HepG2 (cell line): ENCODE measurements at regions not wholly inside any gene's neighbourhood (a gene's known extent, or its start where the extent isn't known, plus 50 kb on each side); places are given as distances from the start of the nearest gene placed in this dataset.

ENCODE experiments used
- ATAC-seq: fragments of 200-7000 bp; cut with Tn5 transposase; 3 replicates; pipeline ENCODE4 v1.9.1; 2020; ENCODE audit warnings: mild to moderate bottlenecking, moderate library complexity
- BruUV-seq: library from RNA; stranded (reverse); fragments of 400-500 nt; replicated peaks from 2 replicates; lab custom pipeline; 2021; lab: Mats Ljungman, UMichigan
- CTCF ChIA-PET: fragments of 300-600 bp; formaldehyde crosslinking; extraction: SDS; loops from one replicate; lab custom pipeline; 2021; ENCODE audit warnings: low total read pairs, inconsistent platforms, low intra/inter-chr PET ratio; lab: Yijun Ruan, JAX
- POLR2A ChIA-PET: fragments of 350-600 bp; sonication (Branson Sonifier 250); formaldehyde crosslinking; loops from one replicate; lab custom pipeline; 2020; ENCODE audit warnings: antibody characterized with exemption, inconsistent platforms; lab: Yijun Ruan, JAX
- DNase-seq: peaks from one replicate; pipeline ENCODE4 v3.0.0-alpha.2; 2015; ENCODE audit warnings: low spot score
- FAIRE-seq: peaks from 3 replicates; lab custom pipeline; 2011; peaks lifted over from hg19 to GRCh38; lab: Jason Lieb, UNC
- H2AFZ ChIP-seq: one replicate; pipeline ENCODE4 v1.6.1; 2011; ENCODE audit warnings: low read length, inconsistent platforms
- H3K27ac ChIP-seq: fragments of 300-600 bp; 3 replicates; pipeline ENCODE4 v1.8.0; 2011; ENCODE audit warnings: mixed run types, mild to moderate bottlenecking, mixed read lengths, low read length, inconsistent platforms; ENCODE audit not compliant: insufficient read depth; ENCODE audit errors: extremely low read length
- H3K27me3 ChIP-seq, 2 experiments: fragments of 200-600 bp in 1 of 2; 2 replicates in 1 of 2; 3 replicates in 1 of 2; pipeline versions ENCODE4 v1.6.0 to v1.8.0; 2011; ENCODE audit warnings: low read length in 2 of 2, mild to moderate bottlenecking in 2 of 2, moderate library complexity in 2 of 2, inconsistent platforms in 1 of 2; ENCODE audit not compliant: insufficient read depth in 2 of 2, control insufficient read depth in 1 of 2
- H3K36me3 ChIP-seq, 2 experiments: fragments of 200-600 bp in 1 of 2; replicated peaks in 1 of 2; 2 replicates in 1 of 2; 3 replicates in 1 of 2; pipeline versions ENCODE4 v1.5.1 to v1.8.0; 2011; ENCODE audit warnings: low read length in 2 of 2, inconsistent platforms in 1 of 2; ENCODE audit not compliant: insufficient read depth in 2 of 2, control insufficient read depth in 1 of 2
- H3K4me1 ChIP-seq: 2 replicates; pipeline ENCODE4 v1.5.1; 2012; ENCODE audit warnings: low read length, inconsistent platforms; ENCODE audit not compliant: insufficient read depth
- H3K4me2 ChIP-seq: 2 replicates; pipeline ENCODE4 v1.6.0; 2011; ENCODE audit warnings: low read depth, low read length, inconsistent platforms
- H3K4me3 ChIP-seq, 3 experiments: fragments of 200-600 bp in 1 of 3; sonication (generic), shearing (Covaris generic) in 1 of 3; replicated peaks in 1 of 3; 2 replicates each; pipeline ENCODE4 v1.5.1; 2011 to 2016; ENCODE audit warnings: low read length in 3 of 3, inconsistent platforms in 2 of 3, low read depth in 2 of 3, mild to moderate bottlenecking in 2 of 3, control low read depth in 1 of 3, mixed read lengths in 1 of 3; ENCODE audit not compliant: insufficient read depth in 1 of 3
- H3K79me2 ChIP-seq: one replicate; pipeline ENCODE4 v1.6.1; 2011; ENCODE audit warnings: low read length, inconsistent platforms; ENCODE audit not compliant: insufficient read depth
- H3K9ac ChIP-seq: 2 replicates; pipeline ENCODE4 v1.6.0; 2011; ENCODE audit warnings: mild to moderate bottlenecking, low read depth, low read length, inconsistent platforms; ENCODE audit not compliant: insufficient read depth
- H3K9me3 ChIP-seq: 2 replicates; pipeline ENCODE4 v1.5.1; 2012; ENCODE audit warnings: mild to moderate bottlenecking, low read length
- H4K20me1 ChIP-seq: 2 replicates; pipeline ENCODE4 v1.6.0; 2011; ENCODE audit warnings: inconsistent platforms, mild to moderate bottlenecking, low read length, moderate library complexity; ENCODE audit not compliant: insufficient read depth
- ADNP ChIP-seq: sonication (generic); formaldehyde crosslinking; IDR thresholded peaks from 2 replicates; pipeline ENCODE4 v1.4.0; 2020; ENCODE audit warnings: missing genetic modification reagents
- AGO2 ChIP-seq: fragments of 200-400 bp; formaldehyde crosslinking; optimal IDR thresholded peaks from 2 replicates; pipeline ENCODE3; 2017; ENCODE audit warnings: mild to moderate bottlenecking, low read depth, low read length, moderate library complexity
- ATF1 ChIP-seq: IDR thresholded peaks from 2 replicates; pipeline ENCODE4 v1.6.1; 2016; ENCODE audit warnings: mild to moderate bottlenecking, control low read depth
- CC2D1A ChIP-seq: sonication (generic); formaldehyde crosslinking; IDR thresholded peaks from 2 replicates; pipeline ENCODE4 v1.8.1; 2023; ENCODE audit warnings: mild to moderate bottlenecking, missing genetic modification reagents
- CEBPB ChIP-seq: IDR thresholded peaks from 2 replicates; pipeline ENCODE4 v1.6.1; 2011; ENCODE audit warnings: low read depth, low read length, improper control_type of control experiment, borderline replicate concordance
- EP300 ChIP-seq, 3 experiments: sonication (generic) in 1 of 3; formaldehyde crosslinking in 1 of 3; IDR thresholded peaks; 2 replicates each; pipeline versions ENCODE4 v1.5.1 to v1.6.1; 2011 to 2020; ENCODE audit warnings: low read depth in 2 of 3, low read length in 2 of 3, borderline replicate concordance in 1 of 3, improper control_type of control experiment in 1 of 3, mild to moderate bottlenecking in 1 of 3, missing genetic modification reagents in 1 of 3, moderate library complexity in 1 of 3
- ERF ChIP-seq: IDR thresholded peaks from 2 replicates; pipeline ENCODE4 v1.6.1; 2018; ENCODE audit warnings: missing biosample characterization, missing genetic modification reagents
- FOXO4 ChIP-seq: sonication (generic); formaldehyde crosslinking; conservative IDR thresholded peaks from 2 replicates; pipeline ENCODE4 v1.8.1; 2023; ENCODE audit warnings: missing genetic modification reagents
- MLX ChIP-seq: IDR thresholded peaks from 2 replicates; pipeline ENCODE4 v1.6.1; 2016
- NFKB2 ChIP-seq: sonication (generic); formaldehyde crosslinking; IDR thresholded peaks from 2 replicates; pipeline ENCODE4 v1.4.0; 2020; ENCODE audit warnings: missing genetic modification reagents, borderline replicate concordance
- TCF7 ChIP-seq: sonication (generic); IDR thresholded peaks from 2 replicates; pipeline ENCODE4 v1.6.1; 2016; ENCODE audit warnings: antibody characterized with exemption, low read depth
- U2AF2 ChIP-seq: fragments of 200-400 bp; formaldehyde crosslinking; IDR thresholded peaks from 2 replicates; pipeline ENCODE4 v1.6.1; 2017; ENCODE audit warnings: low read depth, mild to moderate bottlenecking, low read length
- USF2 ChIP-seq, 2 experiments: sonication (generic) in 1 of 2; formaldehyde crosslinking in 1 of 2; IDR thresholded peaks; 2 replicates each; pipeline versions ENCODE4 v1.5.1 to v1.6.1; 2011 to 2020; ENCODE audit warnings: borderline replicate concordance in 1 of 2, low read depth in 1 of 2, low read length in 1 of 2, mild to moderate bottlenecking in 1 of 2, missing genetic modification reagents in 1 of 2, moderate library complexity in 1 of 2
- ZKSCAN8 ChIP-seq: IDR thresholded peaks from 2 replicates; pipeline ENCODE4 v1.6.1; 2016; ENCODE audit warnings: borderline replicate concordance, missing genetic modification reagents, missing compliant biosample characterization
- ZNF317 ChIP-seq: sonication (generic); formaldehyde crosslinking; IDR thresholded peaks from 2 replicates; pipeline ENCODE4 v1.5.0; 2020; ENCODE audit warnings: mild to moderate bottlenecking, missing genetic modification reagents
- ZNF543 ChIP-seq: sonication (generic); formaldehyde crosslinking; IDR thresholded peaks from 2 replicates; pipeline ENCODE4 v1.4.0; 2020; ENCODE audit warnings: mild to moderate bottlenecking, missing genetic modification reagents
- WGBS: methylation state at CpG from one replicate; pipeline ENCODE4 v1.1.6; 2017; ENCODE audit warnings: low lambda C conversion rate; 5-methylcytosine and 5-hydroxymethylcytosine counted together
- in situ Hi-C: cut with HindIII; loops from 2 replicates; pipeline ENCODE4 v1.10.0; 2017; ENCODE audit warnings: low pct_unique_long_range_greater_than_20kb; ENCODE audit not compliant: extremely low pct_ligation_motif_present
- intact Hi-C: fragments of 100-400 bp; cut with micrococcal nuclease; formaldehyde crosslinking; loops from one replicate; pipeline ENCODE4 v1.10.0; 2022; ENCODE audit not compliant: unreplicated experiment
- TF ChIP-seq, protein P1 (sequence below): sonication (generic); formaldehyde crosslinking; conservative IDR thresholded peaks from 2 replicates; pipeline ENCODE4 v1.8.0; 2022; ENCODE audit warnings: low read depth, missing genetic modification reagents
- TF ChIP-seq, protein P2 (sequence below): sonication (generic); formaldehyde crosslinking; IDR thresholded peaks from 2 replicates; pipeline ENCODE4 v1.4.0; 2020; ENCODE audit warnings: missing genetic modification reagents, mild to moderate bottlenecking, borderline replicate concordance

DNA sequence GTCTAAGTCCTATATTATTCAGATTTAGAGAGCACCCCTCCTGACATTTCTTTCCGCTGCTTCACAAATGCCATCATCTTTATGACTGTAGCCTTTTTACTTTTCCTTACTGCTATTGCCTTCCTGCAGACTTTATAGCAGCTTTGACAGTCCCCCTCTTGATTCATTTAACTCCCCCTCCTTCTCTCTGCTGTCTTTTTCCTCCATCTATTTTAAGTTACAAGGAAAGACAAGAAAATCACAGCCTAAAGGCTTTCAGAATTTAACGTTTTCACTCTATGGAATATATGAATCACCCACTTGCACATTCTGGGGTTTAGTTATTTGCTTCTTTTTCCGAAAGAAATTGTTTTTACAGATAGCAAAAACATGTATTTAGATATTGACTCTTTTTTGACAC lies 183.4 kb upstream of the SETBP1 start:
- Histone ChIP-seq H3K4me1 (no peaks in the 10 kb centered on the region), H2AFZ (no peak overlapping the region), H3K9me3 (peaks cover 29% of the 10 kb centered on the region), H3K9ac (no peak overlapping the region), H3K4me2 (no peak overlapping the region), H3K27ac (no peak overlapping the region), H3K27me3 (no peaks in the 10 kb centered on the region)
- ATAC-seq = no peak
- DNase-seq = no peak
- FAIRE-seq = no peak
- CTCF ChIA-PET = no interaction called here
- 33% methylated on average over 3 of the region's 3 CpGs for WGBS
- TF ChIP-seq ADNP (CRISPR knock-in tag) = no peak
- TF ChIP-seq, protein P1, sequence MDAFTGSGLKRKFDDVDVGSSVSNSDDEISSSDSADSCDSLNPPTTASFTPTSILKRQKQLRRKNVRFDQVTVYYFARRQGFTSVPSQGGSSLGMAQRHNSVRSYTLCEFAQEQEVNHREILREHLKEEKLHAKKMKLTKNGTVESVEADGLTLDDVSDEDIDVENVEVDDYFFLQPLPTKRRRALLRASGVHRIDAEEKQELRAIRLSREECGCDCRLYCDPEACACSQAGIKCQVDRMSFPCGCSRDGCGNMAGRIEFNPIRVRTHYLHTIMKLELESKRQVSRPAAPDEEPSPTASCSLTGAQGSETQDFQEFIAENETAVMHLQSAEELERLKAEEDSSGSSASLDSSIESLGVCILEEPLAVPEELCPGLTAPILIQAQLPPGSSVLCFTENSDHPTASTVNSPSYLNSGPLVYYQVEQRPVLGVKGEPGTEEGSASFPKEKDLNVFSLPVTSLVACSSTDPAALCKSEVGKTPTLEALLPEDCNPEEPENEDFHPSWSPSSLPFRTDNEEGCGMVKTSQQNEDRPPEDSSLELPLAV (CRISPR knock-in tag) = no peak
- TF ChIP-seq USF2 (IDR thresholded peaks at IDR 0.05; ENCODE audit: low read depth, low read length) = no peak
- no peak for TF ChIP-seq USF2 (CRISPR knock-in tag; IDR thresholded peaks at IDR 0.05; ENCODE audit: borderline replicate concordance)
- TF ChIP-seq NFKB2 (CRISPR knock-in tag) = no peak
- TF ChIP-seq ERF = no peak
- no peak for TF ChIP-seq ZKSCAN8 (CRISPR knock-in tag)
- TF ChIP-seq ATF1 (CRISPR knock-in tag) = no peak
- TF ChIP-seq ZNF317 (CRISPR knock-in tag) = no peak
- no peak for TF ChIP-seq EP300 (IDR thresholded peaks at IDR 0.05; ENCODE audit: low read depth in 2 of 2, low read length in 2 of 2)
- TF ChIP-seq EP300 (CRISPR knock-in tag; IDR thresholded peaks at IDR 0.05; ENCODE audit: borderline replicate concordance) = no peak
- no peak for TF ChIP-seq U2AF2
- TF ChIP-seq CC2D1A (CRISPR knock-in tag) = no peak
- no peak for TF ChIP-seq TCF7
- TF ChIP-seq AGO2 = no peak
- TF ChIP-seq, protein P2, sequence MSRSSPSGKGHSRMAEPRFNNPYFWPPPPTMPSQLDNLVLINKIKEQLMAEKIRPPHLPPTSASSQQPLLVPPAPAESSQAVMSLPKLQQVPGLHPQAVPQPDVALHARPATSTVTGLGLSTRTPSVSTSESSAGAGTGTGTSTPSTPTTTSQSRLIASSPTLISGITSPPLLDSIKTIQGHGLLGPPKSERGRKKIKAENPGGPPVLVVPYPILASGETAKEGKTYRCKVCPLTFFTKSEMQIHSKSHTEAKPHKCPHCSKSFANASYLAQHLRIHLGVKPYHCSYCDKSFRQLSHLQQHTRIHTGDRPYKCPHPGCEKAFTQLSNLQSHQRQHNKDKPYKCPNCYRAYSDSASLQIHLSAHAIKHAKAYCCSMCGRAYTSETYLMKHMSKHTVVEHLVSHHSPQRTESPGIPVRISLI (CRISPR knock-in tag) = no peak
- no peak for TF ChIP-seq FOXO4 (CRISPR knock-in tag)
- TF ChIP-seq ZNF543 (CRISPR knock-in tag) = no peak
- no peak for TF ChIP-seq CEBPB
- no peak for TF ChIP-seq MLX
- TF ChIP-seq, all 625 proteins: peak for 0
- intact Hi-C loops = no loop called here
- Histone ChIP-seq H4K20me1 (no peaks in the 10 kb centered on the region), H3K4me3 (no peak overlapping the region), H3K36me3 (no peaks in the 10 kb centered on the region), H3K79me2 (no peaks in the 10 kb centered on the region)
- POLR2A ChIA-PET = no interaction called here
- in situ Hi-C loops = no loop called here
- BruUV-seq = no TSS peak
